ENCODE measurements at regions not wholly inside any gene's neighbourhood (a gene's known extent, or its start where the extent isn't known, plus 50 kb on each side); places are given as distances from the start of the nearest gene placed in this dataset.

DNA sequence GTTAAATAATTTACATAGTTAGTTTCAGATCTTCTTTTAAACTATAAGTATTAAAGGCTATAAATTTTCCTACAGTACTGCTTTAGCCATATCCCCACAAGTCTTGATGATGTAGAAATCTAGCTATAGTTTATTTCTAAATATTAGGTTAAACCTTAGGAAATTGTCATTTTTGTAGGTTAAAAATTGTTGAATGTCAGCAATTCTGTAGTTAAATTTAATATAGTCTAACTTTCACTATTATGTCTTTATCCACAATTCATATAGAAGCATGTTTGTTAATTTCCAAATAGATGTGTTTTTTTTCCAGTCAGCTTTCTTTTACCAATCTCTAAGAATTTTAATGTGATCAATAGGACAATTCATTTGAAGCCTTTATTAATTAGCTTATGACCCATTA, 199.7 kb downstream of the ETAA1 start:
- Histone ChIP-seq H2AFZ (ENCODE audit: low read length) (no peak overlapping the region), H4K20me1 (ENCODE audit: insufficient read depth, low read length, poor library complexity, severe bottlenecking) (no peaks in the 10 kb centered on the region), H3K4me2 (ENCODE audit: low read depth, low read length, poor library complexity, severe bottlenecking) (no peak overlapping the region), H3K79me2 (ENCODE audit: insufficient read depth, low read length) (no peaks in the 10 kb centered on the region), H3K9ac (ENCODE audit: low read depth, low read length, poor library complexity, severe bottlenecking) (no peak overlapping the region), H3K4me3 (ENCODE audit: low read length, poor library complexity, severe bottlenecking) (no peak overlapping the region), H3K9me3 (ENCODE audit: insufficient read depth, low read depth, low read length) (no peaks in the 10 kb centered on the region), H3K36me3 (ENCODE audit: insufficient read depth, low read length) (no peaks in the 10 kb centered on the region), H3K4me1 (ENCODE audit: insufficient read depth, low read length, poor library complexity, severe bottlenecking) (no peaks in the 10 kb centered on the region), H3K9me2 (replicated peaks; ENCODE audit: low read depth, low read length) (no peaks in the 10 kb centered on the region), H3F3A (ENCODE audit: low read depth) (no peaks in the 10 kb centered on the region), H3K27me3 (ENCODE audit: insufficient read depth, low read length, poor library complexity, severe bottlenecking) (no peaks in the 10 kb centered on the region)
- TF ChIP-seq EZH2phosphoT487 (IDR thresholded peaks at IDR 0.05; ENCODE audit: borderline replicate concordance) = no peak
- TF ChIP-seq, protein P1, sequence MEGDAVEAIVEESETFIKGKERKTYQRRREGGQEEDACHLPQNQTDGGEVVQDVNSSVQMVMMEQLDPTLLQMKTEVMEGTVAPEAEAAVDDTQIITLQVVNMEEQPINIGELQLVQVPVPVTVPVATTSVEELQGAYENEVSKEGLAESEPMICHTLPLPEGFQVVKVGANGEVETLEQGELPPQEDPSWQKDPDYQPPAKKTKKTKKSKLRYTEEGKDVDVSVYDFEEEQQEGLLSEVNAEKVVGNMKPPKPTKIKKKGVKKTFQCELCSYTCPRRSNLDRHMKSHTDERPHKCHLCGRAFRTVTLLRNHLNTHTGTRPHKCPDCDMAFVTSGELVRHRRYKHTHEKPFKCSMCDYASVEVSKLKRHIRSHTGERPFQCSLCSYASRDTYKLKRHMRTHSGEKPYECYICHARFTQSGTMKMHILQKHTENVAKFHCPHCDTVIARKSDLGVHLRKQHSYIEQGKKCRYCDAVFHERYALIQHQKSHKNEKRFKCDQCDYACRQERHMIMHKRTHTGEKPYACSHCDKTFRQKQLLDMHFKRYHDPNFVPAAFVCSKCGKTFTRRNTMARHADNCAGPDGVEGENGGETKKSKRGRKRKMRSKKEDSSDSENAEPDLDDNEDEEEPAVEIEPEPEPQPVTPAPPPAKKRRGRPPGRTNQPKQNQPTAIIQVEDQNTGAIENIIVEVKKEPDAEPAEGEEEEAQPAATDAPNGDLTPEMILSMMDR (conservative IDR thresholded peaks at IDR 0.05; ENCODE audit: low read length) = no peak

DNA sequence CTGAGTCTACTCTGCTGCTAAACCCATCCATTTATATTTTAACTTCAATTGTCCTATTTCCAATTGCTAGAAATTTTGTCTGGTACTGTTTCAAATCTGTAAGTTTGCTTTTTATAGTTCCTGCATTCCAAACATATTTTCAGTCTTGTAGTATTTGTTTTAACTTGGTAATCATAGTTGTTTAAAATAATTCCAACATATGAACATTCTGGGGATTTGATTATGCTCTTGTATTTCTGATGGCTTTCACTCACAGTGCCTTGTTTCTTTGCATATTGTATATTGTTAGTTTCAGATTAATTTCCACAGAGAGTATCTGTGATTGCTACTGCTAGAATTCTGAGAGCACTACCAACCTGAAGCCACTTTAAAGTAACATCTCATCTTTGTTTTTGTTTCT, 202.4 kb downstream of the ETAA1 start:
- Histone ChIP-seq H3K4me1 (ENCODE audit: insufficient read depth, low read length, poor library complexity, severe bottlenecking) (no peaks in the 10 kb centered on the region), H3K27me3 (ENCODE audit: insufficient read depth, low read length, poor library complexity, severe bottlenecking) (no peaks in the 10 kb centered on the region), H3K4me3 (ENCODE audit: low read length, poor library complexity, severe bottlenecking) (no peak overlapping the region), H3K9ac (ENCODE audit: low read depth, low read length, poor library complexity, severe bottlenecking) (no peak overlapping the region), H2AFZ (ENCODE audit: low read length) (no peak overlapping the region), H3K79me2 (ENCODE audit: insufficient read depth, low read length) (no peaks in the 10 kb centered on the region), H3K9me2 (replicated peaks; ENCODE audit: low read depth, low read length) (no peaks in the 10 kb centered on the region), H3K36me3 (ENCODE audit: insufficient read depth, low read length) (no peaks in the 10 kb centered on the region), H3K9me3 (ENCODE audit: insufficient read depth, low read depth, low read length) (no peaks in the 10 kb centered on the region), H3F3A (ENCODE audit: low read depth) (no peaks in the 10 kb centered on the region), H3K4me2 (ENCODE audit: low read depth, low read length, poor library complexity, severe bottlenecking) (no peak overlapping the region), H4K20me1 (ENCODE audit: insufficient read depth, low read length, poor library complexity, severe bottlenecking) (no peaks in the 10 kb centered on the region)
- no peak for TF ChIP-seq EZH2phosphoT487 (IDR thresholded peaks at IDR 0.05; ENCODE audit: borderline replicate concordance)
- TF ChIP-seq, protein P1 (conservative IDR thresholded peaks at IDR 0.05; ENCODE audit: low read length) = no peak

DNA sequence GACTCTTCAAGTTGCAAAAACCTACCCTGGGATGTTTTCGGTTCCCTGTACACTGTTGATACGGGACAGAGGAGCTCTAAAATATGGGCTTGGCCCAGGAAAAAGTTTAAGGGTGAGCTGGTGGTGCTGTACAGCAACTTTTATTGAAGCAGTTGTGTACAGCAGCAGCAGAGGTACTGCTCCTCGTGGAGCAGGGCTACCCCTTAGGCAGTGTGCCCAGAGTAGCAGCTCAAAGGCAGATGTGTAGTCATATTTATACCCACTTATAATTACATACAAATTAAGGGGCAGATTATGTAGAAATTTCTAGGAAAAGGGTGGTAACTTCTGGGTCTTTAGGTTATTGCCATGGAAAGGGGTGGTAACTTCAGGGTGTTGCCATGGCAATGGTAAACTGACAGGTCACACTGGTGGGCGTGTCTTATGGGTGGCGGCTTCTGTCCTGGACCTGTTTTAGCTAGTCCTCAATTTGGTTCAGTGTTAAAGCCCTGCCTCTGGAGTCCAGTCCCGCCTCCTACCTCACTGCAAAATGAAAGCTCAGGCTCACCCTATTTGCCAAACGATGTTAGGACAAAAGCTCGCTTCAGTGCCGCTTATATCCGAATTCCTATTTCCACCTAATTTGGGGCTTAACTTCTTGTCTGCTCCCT, 203.2 kb downstream of the ETAA1 start:
- H3K9me3 ChIP-seq (ENCODE audit: insufficient read depth, low read depth, low read length) = no peaks in the 10 kb centered on the region
- H3K9ac ChIP-seq (ENCODE audit: low read depth, low read length, poor library complexity, severe bottlenecking) = no peak overlapping the region
- H2AFZ ChIP-seq (ENCODE audit: low read length) = no peak overlapping the region
- H3F3A ChIP-seq (ENCODE audit: low read depth) = no peaks in the 10 kb centered on the region
- no peaks in the 10 kb centered on the region for H3K27me3 ChIP-seq (ENCODE audit: insufficient read depth, low read length, poor library complexity, severe bottlenecking)
- no peaks in the 10 kb centered on the region for H3K9me2 ChIP-seq (replicated peaks; ENCODE audit: low read depth, low read length)
- H3K36me3 ChIP-seq (ENCODE audit: insufficient read depth, low read length) = no peaks in the 10 kb centered on the region
- no peak overlapping the region for H3K4me3 ChIP-seq (ENCODE audit: low read length, poor library complexity, severe bottlenecking)
- no peaks in the 10 kb centered on the region for H4K20me1 ChIP-seq (ENCODE audit: insufficient read depth, low read length, poor library complexity, severe bottlenecking)
- TF ChIP-seq EZH2phosphoT487 (IDR thresholded peaks at IDR 0.05; ENCODE audit: borderline replicate concordance) = no peak
- TF ChIP-seq, protein P1 (conservative IDR thresholded peaks at IDR 0.05; ENCODE audit: low read length) = no peak
- no peak overlapping the region for H3K4me2 ChIP-seq (ENCODE audit: low read depth, low read length, poor library complexity, severe bottlenecking)
- no peaks in the 10 kb centered on the region for H3K4me1 ChIP-seq (ENCODE audit: insufficient read depth, low read length, poor library complexity, severe bottlenecking)
- H3K79me2 ChIP-seq (ENCODE audit: insufficient read depth, low read length) = no peaks in the 10 kb centered on the region
